ENCODE measurements at regions not wholly inside any gene's neighbourhood (a gene's known extent, or its start where the extent isn't known, plus 50 kb on each side); places are given as distances from the start of the nearest gene placed in this dataset.

DNA sequence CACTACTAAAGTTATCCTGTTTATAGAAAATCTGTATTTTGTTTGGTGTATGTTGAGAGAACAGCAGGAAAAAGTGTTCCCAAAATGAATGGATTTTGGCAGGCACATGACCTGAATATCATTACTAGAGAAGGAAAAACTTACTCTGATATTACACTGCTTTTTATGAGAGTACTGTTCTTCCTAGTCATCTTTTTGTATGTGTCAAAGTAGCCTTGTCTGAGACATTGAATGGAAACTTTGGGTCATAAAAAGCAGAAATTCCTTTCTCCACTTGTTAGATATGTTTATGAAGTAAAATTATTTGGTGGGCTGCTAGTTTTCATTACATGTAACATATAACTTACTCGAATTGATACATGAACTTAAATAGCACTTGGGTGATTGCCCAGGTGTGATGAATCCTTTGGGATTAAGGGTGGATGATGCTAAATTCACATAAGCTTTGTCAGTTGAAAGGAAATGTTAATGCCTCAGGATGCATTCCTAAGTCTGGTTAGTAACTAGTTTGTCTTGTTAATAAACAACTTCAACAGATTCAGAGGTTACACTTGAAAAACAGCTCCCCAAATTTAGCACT is 206.7 kb downstream of the CENPW start:
- TF ChIP-seq, protein P1, sequence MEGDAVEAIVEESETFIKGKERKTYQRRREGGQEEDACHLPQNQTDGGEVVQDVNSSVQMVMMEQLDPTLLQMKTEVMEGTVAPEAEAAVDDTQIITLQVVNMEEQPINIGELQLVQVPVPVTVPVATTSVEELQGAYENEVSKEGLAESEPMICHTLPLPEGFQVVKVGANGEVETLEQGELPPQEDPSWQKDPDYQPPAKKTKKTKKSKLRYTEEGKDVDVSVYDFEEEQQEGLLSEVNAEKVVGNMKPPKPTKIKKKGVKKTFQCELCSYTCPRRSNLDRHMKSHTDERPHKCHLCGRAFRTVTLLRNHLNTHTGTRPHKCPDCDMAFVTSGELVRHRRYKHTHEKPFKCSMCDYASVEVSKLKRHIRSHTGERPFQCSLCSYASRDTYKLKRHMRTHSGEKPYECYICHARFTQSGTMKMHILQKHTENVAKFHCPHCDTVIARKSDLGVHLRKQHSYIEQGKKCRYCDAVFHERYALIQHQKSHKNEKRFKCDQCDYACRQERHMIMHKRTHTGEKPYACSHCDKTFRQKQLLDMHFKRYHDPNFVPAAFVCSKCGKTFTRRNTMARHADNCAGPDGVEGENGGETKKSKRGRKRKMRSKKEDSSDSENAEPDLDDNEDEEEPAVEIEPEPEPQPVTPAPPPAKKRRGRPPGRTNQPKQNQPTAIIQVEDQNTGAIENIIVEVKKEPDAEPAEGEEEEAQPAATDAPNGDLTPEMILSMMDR (conservative IDR thresholded peaks at IDR 0.05 in 1 of 2, IDR thresholded peaks at IDR 0.05 in 1 of 2; ENCODE audit: extremely low read depth in 1 of 2, insufficient read depth in 1 of 2, low read depth in 1 of 2, low read length in 2 of 2) = no peak
- no peak for TF ChIP-seq EZH2 (IDR thresholded peaks at IDR 0.05; ENCODE audit: borderline replicate concordance, low read length)

All from mammary epithelial cell (primary cell).